Vagina (tissue), 2 donors: ENCODE measurements at regions not wholly inside any gene's neighbourhood (a gene's known extent, or its start where the extent isn't known, plus 50 kb on each side); places are given as distances from the start of the nearest gene placed in this dataset.

ENCODE experiments used
- POLR2AphosphoS5 ChIP-seq, 2 donors: sonication (generic); formaldehyde crosslinking; IDR thresholded peaks; one replicate each; pipeline ENCODE4 v1.9.0; 2017; ENCODE audit warnings: antibody characterized with exemption in 2 of 2, mild to moderate bottlenecking in 2 of 2, low read depth in 1 of 2; ENCODE audit not compliant: insufficient read depth in 1 of 2
- TF ChIP-seq, protein P1 (sequence below), 3 experiments: fragments of 450-650 bp in 2 of 3; fragments of 200-600 bp in 1 of 3; sonication (generic) in 1 of 3; IDR thresholded peaks; one replicate each; pipeline ENCODE4 v1.5.1; 2017 to 2019; ENCODE audit warnings: antibody characterized with exemption in 3 of 3, mild to moderate bottlenecking in 2 of 3, moderate library complexity in 2 of 3

DNA sequence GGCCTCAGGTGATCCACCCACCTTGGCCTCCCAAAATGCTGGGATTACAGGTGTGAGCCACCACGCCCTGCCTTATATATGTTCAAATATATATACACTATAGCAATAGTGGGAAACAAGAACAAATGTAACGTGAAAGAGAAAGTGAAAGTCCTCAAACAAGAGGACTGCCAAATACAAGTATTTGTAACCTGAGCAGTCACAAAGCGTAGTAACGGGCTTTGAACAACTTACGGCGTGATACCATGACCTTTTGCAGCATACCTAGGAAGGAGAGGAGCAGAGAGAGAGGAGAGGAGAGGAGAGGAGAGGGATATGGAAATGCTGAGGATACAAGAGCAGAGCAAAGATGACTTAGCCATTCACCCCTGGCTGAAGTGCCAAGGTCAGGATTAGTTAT lies 113.8 kb upstream of the RGPD4 start:
- TF ChIP-seq, protein P1, sequence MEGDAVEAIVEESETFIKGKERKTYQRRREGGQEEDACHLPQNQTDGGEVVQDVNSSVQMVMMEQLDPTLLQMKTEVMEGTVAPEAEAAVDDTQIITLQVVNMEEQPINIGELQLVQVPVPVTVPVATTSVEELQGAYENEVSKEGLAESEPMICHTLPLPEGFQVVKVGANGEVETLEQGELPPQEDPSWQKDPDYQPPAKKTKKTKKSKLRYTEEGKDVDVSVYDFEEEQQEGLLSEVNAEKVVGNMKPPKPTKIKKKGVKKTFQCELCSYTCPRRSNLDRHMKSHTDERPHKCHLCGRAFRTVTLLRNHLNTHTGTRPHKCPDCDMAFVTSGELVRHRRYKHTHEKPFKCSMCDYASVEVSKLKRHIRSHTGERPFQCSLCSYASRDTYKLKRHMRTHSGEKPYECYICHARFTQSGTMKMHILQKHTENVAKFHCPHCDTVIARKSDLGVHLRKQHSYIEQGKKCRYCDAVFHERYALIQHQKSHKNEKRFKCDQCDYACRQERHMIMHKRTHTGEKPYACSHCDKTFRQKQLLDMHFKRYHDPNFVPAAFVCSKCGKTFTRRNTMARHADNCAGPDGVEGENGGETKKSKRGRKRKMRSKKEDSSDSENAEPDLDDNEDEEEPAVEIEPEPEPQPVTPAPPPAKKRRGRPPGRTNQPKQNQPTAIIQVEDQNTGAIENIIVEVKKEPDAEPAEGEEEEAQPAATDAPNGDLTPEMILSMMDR (IDR thresholded peaks at IDR 0.05) = no peak
- no peak for TF ChIP-seq POLR2AphosphoS5 (IDR thresholded peaks at IDR 0.05; ENCODE audit: insufficient read depth in 1 of 2, low read depth in 1 of 2)
